ENCODE measurements at regions not wholly inside any gene's neighbourhood (a gene's known extent, or its start where the extent isn't known, plus 50 kb on each side); places are given as distances from the start of the nearest gene placed in this dataset.

DNA sequence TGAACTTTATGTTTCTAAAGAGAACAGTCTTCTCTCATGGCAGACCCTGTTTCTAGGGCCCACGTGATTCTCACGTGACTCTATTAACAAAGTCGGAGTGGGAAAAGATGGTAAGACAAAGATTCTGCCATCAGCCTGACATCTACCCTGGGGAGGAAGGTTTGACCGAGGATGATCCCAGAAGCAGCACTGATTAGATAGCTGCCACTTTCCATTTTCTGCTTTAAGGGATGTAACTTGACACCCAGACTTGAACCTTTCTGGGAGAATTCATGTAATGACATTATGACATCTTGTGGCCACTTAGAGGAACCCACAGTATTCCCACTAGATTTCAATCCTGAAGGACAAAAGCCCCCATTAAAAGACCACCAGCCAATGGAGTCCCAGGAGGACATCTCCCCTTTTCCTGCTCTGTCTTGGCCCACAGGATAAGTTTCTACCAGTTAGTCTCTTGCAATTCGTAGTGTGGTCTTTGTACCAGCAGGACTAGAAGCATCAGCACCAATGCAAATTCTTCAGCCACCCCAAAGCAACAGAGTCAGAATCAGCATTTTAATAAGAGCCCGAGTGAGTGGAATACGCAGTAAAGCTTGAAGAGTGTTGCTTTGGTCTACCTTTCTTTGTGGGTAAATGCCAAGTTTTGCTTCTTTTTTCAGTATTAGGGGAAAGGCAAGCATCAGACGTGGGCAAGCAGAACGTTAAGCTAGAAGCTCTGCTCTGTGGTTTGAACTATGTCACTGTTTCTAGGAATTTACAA is 480.5 kb upstream of the PROK2 start:
- no peak for DNase-seq

GRCh38 chr3:72263223-72263990 is 478.5 kb upstream of the PROK2 start:
- no peak for DNase-seq

DNA sequence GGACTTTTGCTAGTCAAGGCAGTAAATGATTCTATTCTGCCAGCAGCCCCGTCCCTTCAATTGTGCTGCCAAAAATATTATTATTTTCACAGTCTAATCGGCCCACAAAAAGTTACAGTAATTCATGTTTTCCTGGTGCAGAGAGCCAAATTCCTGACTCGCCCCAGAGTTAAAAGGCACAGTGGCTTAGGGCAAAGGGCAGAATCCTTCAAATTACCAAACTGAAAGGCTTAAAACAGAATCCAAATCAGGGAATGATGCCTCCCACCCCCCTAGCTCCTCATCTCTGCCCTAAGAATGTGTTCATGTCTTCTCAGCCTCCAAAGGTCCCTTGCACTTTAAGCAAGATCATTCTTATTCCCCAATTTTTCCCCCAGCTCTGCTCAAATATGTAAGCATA is 477.8 kb upstream of the PROK2 start:
- no peak for DNase-seq

DNA sequence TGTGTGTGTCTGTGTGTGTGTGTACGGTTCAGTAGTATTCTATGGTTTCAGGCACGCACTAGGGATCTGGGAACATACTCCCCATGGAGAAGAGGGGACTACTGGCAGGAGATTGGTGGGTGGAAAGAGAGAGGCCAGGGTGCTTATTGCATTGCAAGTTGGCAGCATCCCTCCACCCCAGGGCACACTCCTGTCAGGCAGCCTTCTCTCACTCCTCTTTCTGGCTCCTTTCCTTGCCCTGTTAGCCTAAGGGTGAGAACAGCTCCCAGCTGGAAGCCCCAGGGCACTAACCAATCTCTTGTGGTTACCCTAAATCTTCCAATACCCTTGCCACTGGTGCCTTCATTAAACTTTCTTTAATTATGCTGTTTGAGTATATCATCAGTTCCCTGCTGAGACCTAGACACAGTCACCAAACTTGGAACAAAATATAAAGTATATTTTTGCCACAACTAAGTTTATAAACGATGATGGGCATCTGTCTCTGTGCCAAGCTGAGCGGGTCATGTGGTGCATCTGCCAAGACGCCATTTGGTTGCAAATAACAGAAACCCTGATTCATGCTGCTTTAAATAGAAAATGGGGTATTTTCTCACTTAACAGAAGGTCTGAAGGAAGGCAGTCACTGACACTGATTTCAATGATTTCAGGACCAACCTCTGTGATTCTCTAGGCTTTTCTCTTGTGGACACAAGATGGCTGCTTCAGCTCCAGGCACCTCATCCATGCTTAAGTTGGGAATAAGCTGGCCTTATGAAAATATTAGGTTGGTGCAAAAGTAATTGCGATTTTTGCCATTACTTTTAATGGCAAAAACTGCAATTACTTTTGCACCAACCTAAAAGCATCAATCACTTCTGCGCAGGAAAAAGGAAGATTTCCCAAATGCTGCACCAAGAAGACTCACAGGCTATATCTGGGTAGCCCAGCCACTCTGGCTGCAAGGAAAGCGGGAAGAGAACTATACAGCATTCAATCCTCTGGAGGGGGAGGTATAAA is 476.9 kb upstream of the PROK2 start:
- no peak for DNase-seq

DNA sequence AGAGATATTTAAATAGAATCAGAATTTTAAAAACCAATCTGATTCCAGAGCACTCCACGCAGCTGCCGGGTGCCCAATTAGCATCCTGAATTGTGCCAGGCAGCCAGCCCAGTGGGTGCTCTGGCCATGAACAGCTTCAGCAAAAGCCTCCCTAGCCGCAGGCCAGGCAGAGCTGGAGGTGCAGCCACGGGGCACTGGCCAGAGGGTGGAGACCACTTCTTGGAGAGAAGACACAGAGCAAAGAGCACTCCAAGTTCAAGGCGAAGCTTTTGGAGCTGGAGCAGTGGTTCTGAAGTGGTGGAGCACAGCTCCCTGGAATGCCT is 475.6 kb upstream of the PROK2 start:
- no peak for DNase-seq

DNA sequence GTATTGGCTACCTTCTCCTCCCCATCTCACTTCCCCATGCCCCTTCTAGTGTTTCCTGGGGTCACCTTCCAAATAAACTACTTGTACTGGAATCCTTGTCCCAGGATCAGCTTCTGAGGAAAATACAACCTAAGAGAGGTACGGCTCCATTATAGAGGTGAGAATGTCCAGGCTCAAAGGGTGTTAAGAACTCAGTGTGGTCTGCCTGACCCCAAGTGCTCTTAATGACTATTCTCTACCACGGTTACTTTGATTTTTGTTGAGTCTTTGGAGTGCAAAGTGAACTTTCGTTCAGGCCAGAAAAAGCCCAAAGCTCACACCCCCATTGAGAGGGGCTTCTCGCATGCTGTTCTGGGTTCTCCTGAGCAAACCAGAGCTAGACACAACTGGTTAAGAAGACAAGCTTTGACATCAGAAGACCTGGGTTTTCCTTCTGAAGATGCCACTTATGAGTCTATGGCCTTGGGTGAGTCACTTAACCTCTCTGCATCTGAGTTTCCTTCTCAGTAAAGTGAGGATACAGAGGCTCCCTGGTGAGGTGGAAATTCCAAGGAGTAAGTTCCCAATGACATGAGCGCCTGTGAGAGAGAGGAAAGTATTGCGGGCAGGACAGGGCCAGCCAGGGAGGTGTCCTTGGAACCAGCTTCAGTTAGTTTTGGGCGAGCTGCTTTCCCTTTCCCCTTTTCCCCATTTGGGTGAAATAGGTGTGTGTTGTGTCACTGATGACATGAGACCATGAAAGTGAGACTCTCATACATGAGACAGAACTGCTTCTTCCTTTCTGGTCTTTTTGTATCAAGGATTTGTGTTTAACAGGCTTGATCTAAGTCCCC is 475.0 kb upstream of the PROK2 start:
- no peak for DNase-seq

DNA sequence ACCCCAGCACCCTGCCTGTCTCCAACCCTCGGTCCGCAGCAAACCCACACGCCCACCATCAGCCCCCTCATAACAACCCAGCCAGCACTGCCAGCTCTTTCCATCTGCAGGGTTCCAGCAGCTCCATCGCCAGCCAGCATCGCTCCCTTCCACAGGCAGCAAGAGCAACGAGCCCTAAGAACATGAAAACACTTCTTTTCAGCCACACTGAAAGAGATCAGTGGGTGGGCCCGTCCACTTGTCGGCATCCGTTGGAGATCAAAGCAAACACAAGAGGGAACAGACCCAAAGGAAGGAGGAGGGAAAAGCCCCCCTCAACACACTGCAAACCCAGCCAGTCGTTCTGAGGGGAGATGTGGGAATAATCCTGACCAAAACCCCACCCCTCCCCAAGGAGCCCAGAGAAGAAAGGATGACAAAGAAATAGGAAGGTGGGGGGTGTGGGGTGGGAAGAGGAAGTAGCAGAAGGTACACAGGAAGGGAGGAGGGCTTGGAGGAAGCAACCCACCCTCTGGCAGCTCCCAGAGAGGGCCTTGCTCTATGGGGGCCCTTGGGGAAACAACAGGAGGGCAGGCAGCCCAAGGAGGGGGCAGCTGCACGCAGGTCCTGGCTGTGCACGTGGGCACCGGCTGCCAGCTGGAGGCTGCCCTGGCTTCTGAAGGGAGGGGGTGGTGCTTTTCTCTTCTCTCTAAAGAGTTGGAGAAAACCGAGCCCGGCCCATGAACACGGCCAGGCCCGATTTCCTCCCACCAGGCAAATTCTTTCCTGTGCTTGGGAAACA is 473.6 kb upstream of the PROK2 start:
- DNase-seq = no peak

DNA sequence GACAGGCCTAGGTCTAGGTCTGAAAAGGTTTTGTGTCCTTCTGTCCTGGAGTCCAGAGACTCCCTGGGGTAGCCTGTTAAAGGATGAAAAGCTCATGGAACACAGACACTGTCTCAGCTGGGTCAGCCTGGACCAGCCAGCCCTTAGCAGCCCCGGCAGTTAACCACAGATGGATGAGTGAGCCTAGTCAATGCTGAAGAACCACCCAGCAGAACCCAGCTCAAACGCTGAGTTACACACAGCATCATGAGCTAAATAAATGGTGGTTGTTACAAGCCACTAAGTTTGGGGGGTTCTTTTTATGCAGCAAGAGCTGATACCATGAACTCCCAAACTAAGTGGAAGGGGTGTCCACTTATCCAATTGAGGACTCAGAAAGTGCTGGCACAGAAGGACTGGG is 472.8 kb upstream of the PROK2 start:
- no peak for DNase-seq

GRCh38 chr3:72257203-72257602 is 472.3 kb upstream of the PROK2 start:
- no peak for DNase-seq

DNA sequence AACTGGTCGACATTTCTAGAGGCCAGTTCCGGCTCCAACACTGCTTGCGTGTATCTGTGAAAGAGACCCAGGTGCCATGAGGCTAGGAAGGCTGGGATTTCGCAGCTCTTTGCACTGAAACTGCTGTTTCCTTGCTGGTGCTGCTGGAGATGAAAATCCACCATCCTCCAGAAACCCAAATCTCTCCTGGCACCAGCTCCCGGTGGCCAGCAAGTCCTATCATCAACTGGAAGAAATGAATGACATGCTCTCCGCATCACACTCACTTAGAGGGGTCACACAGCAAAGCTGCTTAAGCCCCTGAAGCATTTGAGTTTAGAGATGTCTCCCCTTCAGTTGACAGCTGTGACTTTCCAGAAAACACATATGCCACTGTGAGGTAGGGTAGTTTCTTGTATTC is 471.8 kb upstream of the PROK2 start:
- no peak for DNase-seq

GRCh38 chr3:72255791-72256559 is 471.0 kb upstream of the PROK2 start:
- DNase-seq = no peak

DNA sequence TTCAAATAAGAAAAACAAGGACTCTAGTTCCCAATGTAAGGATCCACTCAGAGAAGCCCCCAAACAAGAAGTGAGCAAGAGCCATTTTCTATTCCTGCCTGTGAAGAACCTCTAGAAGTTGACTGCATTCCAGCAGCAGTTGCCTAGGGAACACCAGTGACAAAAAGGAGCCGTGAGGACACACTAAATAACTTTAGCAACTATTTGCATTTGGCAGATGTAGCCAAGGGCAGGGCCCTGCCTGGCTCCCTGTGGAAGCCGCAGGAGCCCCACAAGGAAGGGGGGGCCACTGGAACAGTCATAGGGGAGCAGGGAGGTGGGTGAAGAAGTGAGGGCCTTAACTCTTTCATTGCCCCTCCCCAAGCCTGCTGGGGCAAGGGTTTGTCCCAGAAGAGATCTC is 470.2 kb upstream of the PROK2 start:
- DNase-seq = no peak

DNA sequence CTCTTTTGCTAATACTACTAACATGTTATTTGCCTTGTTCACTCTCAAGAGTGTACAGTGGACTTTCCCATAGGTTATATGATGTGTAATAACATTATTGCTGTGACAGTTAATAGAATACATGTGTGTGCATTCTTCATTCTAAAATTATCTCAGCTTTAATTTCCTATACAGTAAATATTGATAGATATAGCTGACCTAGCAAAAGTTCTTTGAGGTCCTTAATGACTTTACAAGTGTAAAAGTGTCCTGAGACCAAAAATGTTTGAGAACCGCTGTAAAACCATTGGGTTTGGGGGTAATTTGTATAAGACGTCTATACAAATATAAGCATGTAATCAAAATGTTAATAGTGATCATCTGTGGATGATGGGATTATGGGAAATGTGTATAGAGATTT is 469.5 kb upstream of the PROK2 start:
- no peak for DNase-seq

- DNase-seq = no peak
Observed at GRCh38 chr3:72250725-72251124, 465.8 kb upstream of the PROK2 start.

DNA sequence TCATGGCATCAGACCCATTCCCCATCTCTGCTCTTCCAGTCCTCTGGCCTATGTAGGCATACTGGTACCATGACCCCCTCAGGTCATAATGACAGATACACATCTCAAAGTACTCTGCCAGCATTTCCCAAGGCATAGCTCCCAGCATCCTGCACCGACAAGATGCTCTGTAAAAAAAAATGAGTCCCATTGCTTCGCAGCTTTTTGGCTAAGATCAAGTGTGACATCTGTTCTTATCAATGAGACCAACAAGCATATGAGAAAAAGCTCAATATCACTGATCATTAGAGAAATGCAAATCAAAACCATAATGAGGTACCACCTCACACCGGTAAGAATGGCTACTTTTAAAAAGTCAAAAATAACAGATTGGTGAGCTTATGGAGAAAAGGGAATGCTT is 463.9 kb upstream of the PROK2 start:
- DNase-seq = no peak

DNA sequence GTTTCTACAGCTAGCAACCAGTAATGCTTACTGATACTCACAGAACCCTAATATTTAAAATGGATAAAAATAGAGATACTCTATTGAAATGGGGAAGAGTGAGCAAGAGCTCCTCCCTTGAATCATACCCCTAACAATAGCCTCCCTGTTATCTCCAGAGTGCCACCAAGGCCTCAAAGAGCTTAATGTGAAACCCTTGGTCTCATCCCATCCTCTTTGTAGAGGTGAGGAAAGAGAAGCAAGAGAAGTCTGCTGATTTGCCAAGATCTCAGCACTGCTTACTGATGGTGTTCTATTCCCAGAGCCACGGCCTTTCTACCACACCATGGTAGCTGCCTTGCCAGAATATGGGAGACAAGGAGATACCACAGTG is 463.4 kb upstream of the PROK2 start:
- no peak for DNase-seq

DNA sequence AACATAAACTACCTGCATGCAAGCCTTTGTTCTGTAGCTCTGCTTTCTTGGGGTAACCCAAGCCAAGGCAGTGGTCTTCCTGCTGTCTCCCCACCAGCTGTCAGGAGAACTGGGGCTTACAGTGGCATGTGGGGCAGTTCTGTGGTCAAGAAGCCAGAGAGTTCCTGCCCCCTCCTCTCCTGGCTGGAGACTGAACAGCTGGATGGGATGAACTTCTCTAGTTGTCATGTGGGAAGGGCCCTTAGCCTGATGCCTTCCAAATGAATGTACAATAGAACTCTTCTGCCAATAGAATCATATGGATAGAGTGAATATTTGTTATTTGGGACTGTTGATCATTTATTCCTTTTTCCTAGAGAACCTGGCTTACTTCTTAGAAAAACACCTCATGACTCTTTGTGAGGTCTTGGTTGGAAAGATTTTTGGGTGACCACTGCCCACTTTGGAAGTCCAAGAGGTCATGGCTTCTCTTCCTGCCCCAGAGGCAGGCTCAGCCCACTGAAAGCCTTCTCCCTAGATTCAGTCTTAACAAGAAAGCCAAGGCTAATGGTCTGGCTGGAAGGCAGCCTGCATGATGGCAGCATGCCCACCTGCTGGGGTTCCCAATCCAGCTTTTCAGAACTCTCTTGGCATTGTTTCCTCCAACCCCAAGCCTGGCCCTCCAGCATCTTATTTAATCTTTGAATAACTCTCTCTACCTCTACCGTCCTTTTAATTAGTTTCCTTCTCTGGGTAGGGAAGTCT is 462.9 kb upstream of the PROK2 start:
- no peak for DNase-seq

DNA sequence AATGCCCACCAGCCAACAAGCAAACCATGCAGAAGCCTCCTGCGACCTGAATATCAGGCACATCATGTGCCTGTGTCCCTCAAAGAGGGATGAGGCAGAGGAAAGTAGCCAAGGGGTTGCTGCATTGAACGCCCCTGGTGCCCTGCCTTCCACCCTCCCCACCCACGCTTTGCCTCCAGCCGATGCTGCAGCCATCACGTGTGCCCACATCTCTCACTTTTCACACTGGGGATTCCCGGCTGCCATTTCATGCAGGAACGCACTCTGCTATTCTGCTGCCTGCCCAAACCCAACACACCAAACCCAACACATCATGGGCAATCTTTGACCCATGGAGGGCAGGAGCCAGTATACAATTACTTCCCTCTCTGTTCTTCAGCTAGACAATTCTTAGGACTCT is 462.2 kb upstream of the PROK2 start:
- no peak for DNase-seq

DNA sequence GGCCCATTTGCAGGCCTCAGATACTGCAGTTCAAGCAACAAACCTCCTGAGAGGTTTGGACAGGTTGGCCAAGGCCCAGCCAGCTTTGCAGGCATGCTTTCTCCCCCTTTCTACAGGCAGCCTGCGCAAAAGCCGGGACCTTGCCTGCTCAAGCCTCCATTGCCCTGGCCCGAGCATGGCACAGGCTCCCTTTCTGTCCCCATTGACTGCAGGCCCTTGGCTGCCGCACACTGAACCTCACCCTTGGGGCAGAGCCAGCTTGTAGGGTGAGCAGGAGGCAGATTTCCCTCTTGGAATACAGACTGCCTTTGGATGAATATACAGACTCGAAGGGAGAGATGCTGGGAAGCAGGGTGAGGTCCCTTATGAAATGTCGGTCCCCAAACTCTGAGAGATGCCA is 461.7 kb upstream of the PROK2 start:
- no peak for DNase-seq

DNA sequence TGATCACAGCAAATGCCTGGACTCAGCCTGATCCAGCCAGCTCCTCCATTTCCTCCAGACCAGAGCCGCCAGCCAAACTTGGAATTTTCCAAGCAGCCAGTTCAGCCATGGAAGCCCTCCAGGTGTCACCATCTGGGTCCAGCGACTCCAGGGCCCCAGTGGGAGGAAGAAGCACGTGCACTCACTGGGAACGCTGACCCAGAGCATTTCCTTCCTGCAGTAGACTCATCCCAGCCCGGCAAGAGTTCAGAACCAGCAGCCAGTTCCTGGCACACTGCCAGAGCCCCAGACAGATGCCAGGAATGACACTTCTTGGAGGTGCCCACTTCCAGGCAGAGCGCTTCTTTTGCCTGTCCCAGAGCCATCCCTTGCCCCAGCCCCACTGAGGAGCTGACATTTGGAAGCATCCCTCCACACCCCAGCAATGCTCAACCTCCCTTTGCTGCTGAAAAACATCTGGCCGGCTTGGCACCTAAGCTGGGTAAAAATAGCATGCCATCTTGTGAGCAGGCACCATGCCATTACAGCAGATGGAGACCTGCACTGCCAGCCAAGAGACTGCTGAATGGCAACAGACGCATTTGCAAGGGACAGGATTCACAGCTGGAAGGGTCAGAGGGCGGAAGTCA is 460.3 kb upstream of the PROK2 start:
- no peak for DNase-seq
